Adipocyte (in vitro differentiated cells): ENCODE measurements at regions not wholly inside any gene's neighbourhood (a gene's known extent, or its start where the extent isn't known, plus 50 kb on each side); places are given as distances from the start of the nearest gene placed in this dataset.

Experiments used
- DNase-seq: peaks from one replicate; pipeline ENCODE4 v3.0.0-alpha.2; 2015; ENCODE audit warnings: low read depth
- H3K27me3 ChIP-seq: replicated peaks from 2 replicates; pipeline ENCODE4 v1.7.0; 2013; ENCODE audit warnings: mild to moderate bottlenecking, low read length, moderate library complexity; ENCODE audit not compliant: control insufficient read depth, insufficient read depth
- H3K36me3 ChIP-seq: 2 replicates; pipeline ENCODE4 v1.7.0; 2013; ENCODE audit warnings: low read length, mild to moderate bottlenecking, moderate library complexity; ENCODE audit not compliant: control insufficient read depth, insufficient read depth, severe bottlenecking
- H3K4me1 ChIP-seq: 2 replicates; pipeline ENCODE4 v1.7.0; 2013; ENCODE audit warnings: mild to moderate bottlenecking, low read length, moderate library complexity; ENCODE audit not compliant: control insufficient read depth, insufficient read depth
- H3K4me3 ChIP-seq: 2 replicates; pipeline ENCODE4 v1.7.0; 2013; ENCODE audit warnings: mild to moderate bottlenecking, low read length, moderate library complexity
- H3K9ac ChIP-seq: 2 replicates; pipeline ENCODE4 v1.7.0; 2013; ENCODE audit warnings: mild to moderate bottlenecking, low read length, moderate library complexity
- H3K9me3 ChIP-seq: 2 replicates; pipeline ENCODE4 v1.7.0; 2013; ENCODE audit warnings: mild to moderate bottlenecking, low read length, moderate library complexity; ENCODE audit not compliant: control insufficient read depth

DNA sequence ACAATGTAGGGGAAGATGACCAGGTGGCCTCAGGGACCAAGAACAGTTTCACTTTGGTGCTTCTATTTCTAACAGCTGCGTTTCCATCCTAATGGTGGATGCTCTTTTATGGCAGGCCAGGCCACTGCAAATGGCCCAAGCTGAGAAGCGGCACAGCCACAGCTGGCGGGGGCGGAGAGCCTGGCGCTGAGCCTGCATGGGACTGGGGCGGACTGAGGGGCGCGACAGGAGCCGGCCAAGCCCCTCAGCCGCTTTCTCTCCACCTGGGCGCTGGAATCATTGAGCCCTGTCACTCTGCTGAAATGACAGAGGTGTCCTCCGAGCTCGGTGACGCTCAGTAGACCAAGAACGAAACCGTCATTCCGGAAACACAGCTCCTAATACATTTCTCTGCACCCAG is 317.3 kb upstream of the PDE4D start:
- DNase-seq: no peak
- H3K9ac ChIP-seq: no peak overlapping the region
- H3K9me3 ChIP-seq: no peaks in the 10 kb centered on the region
- no peak overlapping the region for H3K4me3 ChIP-seq
- no peaks in the 10 kb centered on the region for H3K4me1 ChIP-seq
- no peaks in the 10 kb centered on the region for H3K36me3 ChIP-seq
- peaks cover 3% of the 10 kb centered on the region for H3K27me3 ChIP-seq

DNA sequence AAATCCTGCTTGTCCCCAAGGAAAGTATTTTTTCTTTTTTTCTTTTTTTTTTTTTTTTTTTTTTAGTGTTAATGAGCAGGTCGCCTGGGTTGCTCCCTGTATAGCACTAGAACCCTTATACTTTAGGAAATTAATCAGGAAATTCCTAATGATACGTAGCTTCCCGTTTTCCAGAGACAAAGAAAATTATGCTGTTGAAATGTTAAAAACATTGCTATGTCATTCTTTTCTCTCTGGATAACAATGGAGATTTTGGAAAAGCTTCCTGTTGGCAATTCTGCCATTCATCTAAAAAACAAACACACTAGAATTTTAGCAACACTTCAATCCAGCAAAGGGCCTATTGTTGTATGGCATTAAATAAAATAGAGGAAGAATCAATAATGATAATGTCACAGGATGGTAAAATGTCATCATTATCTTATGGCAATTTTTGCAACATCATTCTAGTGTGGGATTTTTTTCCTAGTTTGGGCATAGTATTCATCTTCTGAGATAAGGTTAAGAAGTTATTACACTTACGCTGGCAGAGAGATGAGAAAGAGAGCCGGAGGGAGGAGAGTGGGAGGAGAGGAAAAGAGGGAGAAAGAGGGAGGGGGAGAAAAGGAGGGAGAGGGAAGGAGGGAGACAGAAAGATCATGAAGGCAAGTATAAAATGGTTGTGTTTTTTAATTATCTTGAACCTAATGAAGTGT is 315.8 kb upstream of the PDE4D start:
- Histone ChIP-seq H3K9me3 (no peaks in the 10 kb centered on the region), H3K36me3 (no peaks in the 10 kb centered on the region), H3K4me1 (no peaks in the 10 kb centered on the region), H3K9ac (no peak overlapping the region), H3K27me3 (peaks cover 9% of the 10 kb centered on the region), H3K4me3 (no peak overlapping the region)
- DNase-seq: no peak

DNA sequence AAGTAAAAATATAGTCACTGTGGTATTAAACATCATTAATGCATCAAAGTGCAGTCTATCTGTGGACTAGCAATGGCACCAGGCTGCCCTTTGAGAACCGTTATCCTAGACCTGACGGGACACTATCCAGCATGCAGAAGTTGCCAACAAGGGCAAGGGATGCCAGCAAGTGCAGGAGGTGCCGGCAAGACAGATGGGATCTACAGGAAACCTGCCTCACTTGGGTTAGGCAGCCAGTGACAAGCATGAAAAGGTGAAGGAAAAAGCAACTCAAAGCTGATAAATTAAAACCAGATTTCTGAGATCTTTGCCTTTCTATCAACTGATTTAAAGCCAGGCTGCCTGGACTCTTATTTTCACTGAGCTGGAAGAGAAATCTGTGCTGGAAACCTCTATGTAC is 315.2 kb upstream of the PDE4D start:
- no peaks in the 10 kb centered on the region for H3K36me3 ChIP-seq
- no peaks in the 10 kb centered on the region for H3K4me1 ChIP-seq
- peaks cover 9% of the 10 kb centered on the region for H3K27me3 ChIP-seq
- no peaks in the 10 kb centered on the region for H3K9me3 ChIP-seq
- H3K4me3 ChIP-seq: no peak overlapping the region
- DNase-seq: no peak
- no peak overlapping the region for H3K9ac ChIP-seq

DNA sequence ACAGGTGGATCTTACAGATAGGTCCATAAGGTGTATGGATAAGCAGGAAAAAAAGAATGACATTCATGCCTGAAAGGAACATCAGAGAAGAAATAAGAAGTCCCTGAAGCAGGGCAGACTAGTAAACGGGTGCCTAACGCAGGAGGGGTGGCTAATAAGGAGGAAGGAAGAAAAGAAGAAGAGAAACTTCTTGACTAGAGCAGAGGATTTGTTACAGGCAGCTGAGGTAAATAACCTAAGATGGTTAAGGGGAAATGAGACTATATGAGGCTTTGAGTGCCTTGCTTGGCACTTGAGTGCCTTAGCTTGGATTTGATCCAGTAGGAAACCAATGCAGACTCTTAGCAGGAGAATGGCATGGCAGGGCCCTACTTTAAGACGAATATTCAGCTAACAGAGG is 313.5 kb upstream of the PDE4D start:
- Histone ChIP-seq H3K9me3 (no peaks in the 10 kb centered on the region), H3K27me3 (peaks cover 6% of the 10 kb centered on the region), H3K4me3 (no peak overlapping the region), H3K9ac (no peak overlapping the region), H3K36me3 (no peaks in the 10 kb centered on the region), H3K4me1 (no peaks in the 10 kb centered on the region)
- no peak for DNase-seq

DNA sequence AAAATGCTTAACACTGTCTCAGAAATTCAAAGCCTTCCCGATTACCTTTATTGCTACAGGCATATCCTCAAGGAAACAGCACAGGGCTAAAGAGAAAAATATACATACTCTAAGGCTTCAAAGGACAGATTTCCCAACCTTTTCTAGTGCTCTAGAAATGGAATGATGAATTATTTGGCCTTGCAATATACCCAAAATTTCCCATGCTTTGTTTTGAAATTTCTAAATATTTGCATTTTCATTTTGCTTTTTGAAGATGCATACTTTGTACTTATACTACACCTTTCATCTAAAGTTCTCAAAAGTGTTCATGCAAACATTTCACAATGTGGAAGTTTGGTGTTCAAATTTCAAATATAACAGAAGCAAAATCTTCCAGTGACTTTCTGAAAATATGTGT is 312.7 kb upstream of the PDE4D start:
- Histone ChIP-seq H3K9me3 (no peaks in the 10 kb centered on the region), H3K4me3 (no peak overlapping the region), H3K9ac (no peak overlapping the region), H3K4me1 (no peaks in the 10 kb centered on the region), H3K36me3 (no peaks in the 10 kb centered on the region), H3K27me3 (peaks cover 6% of the 10 kb centered on the region)
- DNase-seq: no peak

DNA sequence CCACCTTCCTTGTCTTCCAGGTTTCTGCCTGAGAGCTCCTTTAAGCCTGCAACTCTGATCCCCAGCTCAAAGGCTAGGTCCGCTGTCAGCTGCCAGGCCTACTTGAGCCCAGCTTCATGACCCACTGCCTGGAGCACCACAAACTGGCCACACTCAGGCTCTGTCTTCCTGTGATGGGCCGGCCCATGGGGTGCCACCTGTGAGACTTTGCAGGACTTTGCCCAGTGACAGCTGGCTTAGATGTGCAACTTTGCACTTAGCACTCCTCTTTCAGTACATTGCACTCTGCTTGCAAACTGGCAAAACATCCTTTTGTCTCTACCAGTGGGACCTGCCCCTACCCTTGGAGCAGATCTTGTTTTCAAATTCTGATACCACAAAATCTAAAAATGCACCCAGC is 311.5 kb upstream of the PDE4D start:
- Histone ChIP-seq H3K9me3 (no peaks in the 10 kb centered on the region), H3K9ac (no peak overlapping the region)
- DNase-seq: no peak

DNA sequence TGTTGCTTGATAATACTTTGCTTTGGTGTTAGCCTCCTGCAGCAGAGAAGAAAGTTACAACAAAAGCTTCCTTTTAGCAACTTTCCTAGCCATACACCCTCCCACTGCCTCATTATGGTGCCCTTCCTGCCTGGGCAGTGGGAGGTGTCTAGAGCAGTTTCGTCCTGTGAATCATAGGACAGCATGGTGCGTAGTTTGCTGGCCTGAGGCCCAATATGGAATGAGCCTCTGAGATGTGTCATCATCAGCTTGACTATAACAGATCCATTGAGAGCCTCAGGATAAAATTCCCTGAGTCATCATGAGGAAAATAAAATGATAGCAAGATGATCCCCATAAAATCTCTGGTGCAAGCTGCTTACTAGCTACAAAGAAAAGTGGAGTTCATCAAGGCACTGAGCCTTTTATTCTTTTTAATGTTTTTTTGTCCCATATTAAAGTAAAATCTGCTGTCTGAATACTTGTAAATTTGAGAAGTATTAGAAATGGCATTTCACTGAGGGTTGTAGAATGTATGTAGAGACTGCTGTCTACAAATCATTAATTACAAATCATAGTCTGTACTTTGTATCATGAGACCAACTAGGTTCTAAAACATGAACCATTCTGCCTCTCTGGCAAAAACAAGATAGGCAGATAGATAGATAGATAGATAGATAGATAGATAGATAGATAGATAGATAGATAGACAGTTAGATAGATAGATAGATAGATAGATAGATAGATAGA is 303.0 kb upstream of the PDE4D start:
- Histone ChIP-seq H3K9me3 (no peaks in the 10 kb centered on the region), H3K9ac (no peak overlapping the region), H3K27me3 (no peaks in the 10 kb centered on the region), H3K4me1 (peaks cover 11% of the 10 kb centered on the region), H3K36me3 (no peaks in the 10 kb centered on the region), H3K4me3 (no peak overlapping the region)
- peak; percentile 87 for DNase-seq

More for the DNA sequence above, 311.5 kb upstream of the PDE4D start:
- no peaks in the 10 kb centered on the region for H3K36me3 ChIP-seq
- H3K27me3 ChIP-seq: peaks cover 6% of the 10 kb centered on the region
- no peak overlapping the region for H3K4me3 ChIP-seq
- no peaks in the 10 kb centered on the region for H3K4me1 ChIP-seq

DNA sequence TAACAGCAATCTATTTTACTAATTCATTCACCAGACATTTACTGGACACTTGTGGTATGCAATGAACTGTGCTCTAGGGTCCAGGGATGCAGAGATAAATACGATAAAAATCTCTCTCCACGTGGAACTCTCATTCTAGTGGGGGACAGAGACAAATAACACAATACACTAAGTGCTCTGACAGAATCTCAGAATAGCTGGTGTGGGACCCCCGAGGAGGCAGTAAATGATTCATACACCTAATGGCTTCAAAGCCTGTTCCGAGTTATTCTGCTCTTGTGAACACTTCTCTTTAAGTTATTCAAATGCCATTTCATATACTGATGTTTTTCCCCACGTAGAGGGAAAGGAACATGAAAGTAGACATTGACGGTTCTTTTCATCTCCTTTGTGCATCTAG is 302.0 kb upstream of the PDE4D start:
- H3K9me3 ChIP-seq: no peaks in the 10 kb centered on the region
- no peaks in the 10 kb centered on the region for H3K36me3 ChIP-seq
- peaks cover 2% of the 10 kb centered on the region for H3K27me3 ChIP-seq
- peaks cover 11% of the 10 kb centered on the region for H3K4me1 ChIP-seq
- no peak overlapping the region for H3K9ac ChIP-seq
- DNase-seq: no peak
- H3K4me3 ChIP-seq: no peak overlapping the region

DNA sequence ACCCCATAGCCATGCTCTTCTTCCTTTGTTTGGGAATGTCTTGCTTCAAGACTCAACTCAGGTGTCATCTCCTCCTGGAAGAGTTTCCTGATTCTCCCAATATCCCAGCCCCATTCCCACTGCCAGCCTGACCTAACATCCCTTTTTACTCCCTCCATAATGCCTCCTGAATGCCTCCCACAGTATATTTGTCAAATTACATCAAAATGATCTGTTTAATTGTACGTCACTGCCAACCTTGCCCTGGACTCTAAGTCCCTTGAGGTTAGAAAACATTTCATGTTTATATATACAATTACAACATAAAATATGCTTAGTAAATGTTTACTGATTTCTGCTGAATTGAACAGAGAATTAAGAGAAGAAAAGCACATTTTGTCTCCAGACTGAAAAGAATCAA is 301.6 kb upstream of the PDE4D start:
- Histone ChIP-seq H3K36me3 (no peaks in the 10 kb centered on the region), H3K4me3 (no peak overlapping the region), H3K9me3 (no peaks in the 10 kb centered on the region), H3K9ac (no peak overlapping the region), H3K4me1 (peaks cover 11% of the 10 kb centered on the region), H3K27me3 (peaks cover 3% of the 10 kb centered on the region)
- no peak for DNase-seq

DNA sequence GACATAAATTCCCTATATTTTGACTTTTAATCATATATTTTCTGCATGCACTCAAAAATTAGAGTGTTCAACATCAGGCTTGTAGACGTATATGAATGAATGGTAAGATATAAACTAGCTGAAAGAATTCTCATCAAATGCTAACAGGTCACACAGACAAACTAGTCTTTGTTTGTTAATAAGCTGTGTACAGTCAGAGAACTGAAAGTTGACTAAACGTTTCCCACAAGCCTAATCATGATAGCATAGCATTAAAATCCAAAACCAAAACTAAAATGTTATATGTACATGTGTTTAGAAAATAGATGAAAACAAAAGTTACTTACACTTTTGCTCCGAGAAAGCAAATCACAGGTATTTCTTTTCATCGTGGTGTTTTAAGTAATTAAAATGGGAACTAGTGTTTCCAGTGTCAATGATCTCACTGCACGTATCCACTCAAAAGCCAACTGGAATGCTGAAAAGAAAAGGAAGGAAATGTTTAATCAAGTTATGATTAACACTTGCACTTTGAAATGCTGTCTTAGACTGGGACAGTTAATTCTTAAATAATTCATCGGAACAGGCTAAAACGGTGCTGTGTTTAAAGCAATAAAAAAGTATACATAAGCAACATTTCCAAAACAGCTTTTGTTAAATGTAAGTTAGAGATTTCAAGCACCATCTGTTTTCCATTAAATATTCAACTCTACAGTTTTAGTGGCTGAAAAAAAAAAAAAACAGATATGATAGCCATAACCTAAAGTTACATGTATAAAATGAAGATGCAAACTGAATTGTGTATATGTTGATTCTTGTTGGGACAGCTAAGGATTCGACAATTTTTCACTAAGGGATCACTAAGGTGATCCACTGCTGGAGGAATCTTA is 291.9 kb upstream of the PDE4D start:
- Histone ChIP-seq H3K9me3 (no peaks in the 10 kb centered on the region), H3K4me1 (no peaks in the 10 kb centered on the region), H3K9ac (no peak overlapping the region), H3K4me3 (peak overlapping the region; percentile 14), H3K36me3 (no peaks in the 10 kb centered on the region), H3K27me3 (peaks cover under 1% of the 10 kb centered on the region)
- DNase-seq: peak; percentile 51

DNA sequence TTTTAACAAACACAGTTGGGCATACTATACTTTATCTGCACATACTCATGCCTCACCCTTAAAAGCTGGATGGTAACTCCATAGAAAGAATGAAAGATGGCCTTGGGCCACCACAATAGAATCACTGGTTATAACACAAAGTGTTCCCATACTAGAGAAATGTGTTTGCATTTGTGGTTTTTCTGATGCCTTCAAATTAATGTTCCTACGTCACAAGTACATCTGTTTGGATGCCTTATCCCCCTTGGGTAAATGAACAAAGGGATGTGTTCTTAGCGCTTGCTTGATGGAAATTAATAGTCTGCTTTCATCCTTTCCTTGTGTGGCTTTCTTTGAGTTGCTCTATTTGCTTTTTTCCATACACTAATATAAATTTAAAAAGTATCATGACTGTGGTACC is 291.1 kb upstream of the PDE4D start:
- no peak overlapping the region for H3K9ac ChIP-seq
- no peaks in the 10 kb centered on the region for H3K27me3 ChIP-seq
- H3K4me1 ChIP-seq: no peaks in the 10 kb centered on the region
- DNase-seq: no peak
- no peaks in the 10 kb centered on the region for H3K9me3 ChIP-seq
- no peaks in the 10 kb centered on the region for H3K36me3 ChIP-seq
- H3K4me3 ChIP-seq: no peak overlapping the region
